ENCODE measurements at regions not wholly inside any gene's neighbourhood (a gene's known extent, or its start where the extent isn't known, plus 50 kb on each side); places are given as distances from the start of the nearest gene placed in this dataset.

GRCh38 chr18:78032574-78032973 is 782.9 kb downstream of the GALR1 start:
- no peak for DNase-seq (ENCODE audit: low read depth in 2 of 3, low spot score in 1 of 3)

- DNase-seq (ENCODE audit: low read depth in 2 of 3, low spot score in 1 of 3), result no peak
These were observed 785.1 kb downstream of the GALR1 start for GRCh38 chr18:78034755-78035154.

- DNase-seq (ENCODE audit: low read depth in 2 of 3, low spot score in 1 of 3), result no peak
These were observed 791.6 kb downstream of the GALR1 start for GRCh38 chr18:78041218-78041617.

- DNase-seq (ENCODE audit: low read depth in 2 of 3, low spot score in 1 of 3), result no peak
These were observed 797.0 kb downstream of the GALR1 start for GRCh38 chr18:78046631-78047030.

- no peak for DNase-seq (ENCODE audit: low read depth in 2 of 3, low spot score in 1 of 3)
These were observed 799.6 kb downstream of the GALR1 start for GRCh38 chr18:78049281-78049680.

- no peak for DNase-seq (ENCODE audit: low read depth in 2 of 3, low spot score in 1 of 3)
These were observed 805.2 kb downstream of the GALR1 start for GRCh38 chr18:78054801-78055200.

GRCh38 chr18:78056011-78056410 is 806.4 kb downstream of the GALR1 start:
- DNase-seq (ENCODE audit: low read depth in 2 of 3, low spot score in 1 of 3), result no peak

- no peak for DNase-seq (ENCODE audit: low read depth in 2 of 3, low spot score in 1 of 3)
These were observed 820.4 kb downstream of the GALR1 start for GRCh38 chr18:78069784-78070664.

GRCh38 chr18:78071166-78071710 is 821.6 kb downstream of the GALR1 start:
- DNase-seq (ENCODE audit: low read depth in 2 of 3, low spot score in 1 of 3), result no peak

- DNase-seq (ENCODE audit: low read depth in 2 of 3, low spot score in 1 of 3), result no peak
These were observed 822.1 kb downstream of the GALR1 start for GRCh38 chr18:78071776-78072175.

GRCh38 chr18:78072375-78072774 is 822.7 kb downstream of the GALR1 start:
- DNase-seq (ENCODE audit: low read depth in 2 of 3, low spot score in 1 of 3), result no peak

- no peak for DNase-seq (ENCODE audit: low read depth in 2 of 3, low spot score in 1 of 3)
These were observed 823.6 kb downstream of the GALR1 start for GRCh38 chr18:78073275-78073674.

- no peak for DNase-seq (ENCODE audit: low read depth in 2 of 3, low spot score in 1 of 3)
These were observed 824.9 kb downstream of the GALR1 start for GRCh38 chr18:78074400-78075020.

GRCh38 chr18:78080081-78080480 is 830.4 kb downstream of the GALR1 start:
- DNase-seq (ENCODE audit: low read depth in 2 of 3, low spot score in 1 of 3), result no peak

GRCh38 chr18:78080761-78081160 is 831.1 kb downstream of the GALR1 start:
- no peak for DNase-seq (ENCODE audit: low read depth in 2 of 3, low spot score in 1 of 3)

GRCh38 chr18:78082816-78083215 is 833.2 kb downstream of the GALR1 start:
- DNase-seq (ENCODE audit: low read depth in 2 of 3, low spot score in 1 of 3), result no peak

GRCh38 chr18:78085241-78086185 is 835.9 kb downstream of the GALR1 start:
- no peak for DNase-seq (ENCODE audit: low read depth in 2 of 3, low spot score in 1 of 3)

GRCh38 chr18:78086931-78087330 is 837.3 kb downstream of the GALR1 start:
- DNase-seq (ENCODE audit: low read depth in 2 of 3, low spot score in 1 of 3), result no peak

- DNase-seq (ENCODE audit: low read depth in 2 of 3, low spot score in 1 of 3), result no peak
These were observed 837.7 kb downstream of the GALR1 start for GRCh38 chr18:78087338-78087737.

GRCh38 chr18:78090584-78090983 is 840.9 kb downstream of the GALR1 start:
- DNase-seq (ENCODE audit: low read depth in 2 of 3, low spot score in 1 of 3), result no peak

GRCh38 chr18:78092901-78093300 is 843.3 kb downstream of the GALR1 start:
- DNase-seq (ENCODE audit: low read depth in 2 of 3, low spot score in 1 of 3), result no peak

Data from stimulated activated CD4-positive, alpha-beta T cell treated with anti-CD3 and anti-CD28 coated beads, Interleukin-12 subunit alpha, Interleukin-12 subunit beta, amount 100 ng/mL, for 48 hours (primary cell).